ENCODE measurements at regions not wholly inside any gene's neighbourhood (a gene's known extent, or its start where the extent isn't known, plus 50 kb on each side); places are given as distances from the start of the nearest gene placed in this dataset.
"Not testable (repeated sequence)": the region's sequence is repeated elsewhere in the genome, so short reads cannot be mapped to it uniquely, and the experiment has no call there.

DNA sequence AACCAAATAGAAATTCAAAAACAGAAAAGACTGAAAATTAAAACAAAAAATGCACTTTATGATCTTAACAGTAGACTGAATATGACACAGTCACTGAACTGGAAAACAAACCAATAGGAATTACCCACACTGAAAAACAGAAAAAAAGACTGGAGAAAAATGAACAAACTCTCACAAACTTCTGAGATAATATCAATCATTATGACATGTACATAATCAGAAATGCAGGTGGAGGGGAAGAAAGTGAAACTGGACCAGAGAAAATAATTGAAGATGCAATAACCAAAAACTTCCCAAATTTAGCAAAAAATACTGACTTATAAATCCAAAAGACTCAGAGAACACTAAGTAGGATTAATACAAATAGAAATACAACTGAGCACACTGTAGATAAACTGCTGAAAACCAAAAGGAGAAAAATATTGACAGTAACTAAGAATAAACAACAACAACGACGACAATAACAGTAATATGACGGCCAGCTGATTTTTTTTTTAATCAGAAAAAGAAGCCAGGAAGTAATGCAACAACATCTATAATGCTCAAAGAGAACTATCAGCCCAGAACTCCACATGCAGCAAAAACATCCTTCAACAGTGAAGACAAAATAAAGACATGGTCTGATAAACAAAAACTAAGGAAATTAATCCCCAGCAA lies 108.1 kb downstream of the ZFAND4 start:
- H3K4me1 Mint-ChIP-seq, result peaks cover 26% of the 10 kb centered on the region
- no peaks in the 10 kb centered on the region for H3K27me3 Mint-ChIP-seq
- DNase-seq, result no peak
- H3K36me3 Mint-ChIP-seq, result peaks cover 5% of the 10 kb centered on the region
- H3K4me3 Mint-ChIP-seq, result no peak overlapping the region
- no peak overlapping the region for H3K27ac Mint-ChIP-seq
- H3K9me3 Mint-ChIP-seq, result peaks cover 2% of the 10 kb centered on the region

DNA sequence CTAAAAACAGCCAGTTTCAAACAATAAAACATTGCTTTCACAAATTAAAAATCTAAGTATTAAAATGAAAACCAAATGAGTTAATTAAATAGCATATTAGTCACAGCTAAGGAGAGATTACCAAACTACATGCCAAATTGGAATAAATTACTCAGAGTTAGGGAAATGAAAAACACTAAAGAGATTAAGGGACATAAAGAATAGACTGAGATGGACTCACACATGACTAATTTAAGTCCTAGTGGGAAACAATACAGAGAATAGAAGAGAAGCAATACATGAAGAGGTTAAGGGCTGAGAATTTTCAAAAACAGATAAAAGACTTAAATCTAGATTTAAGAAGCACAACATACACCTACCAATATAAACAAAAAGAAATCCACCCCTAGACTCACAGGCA lies 110.6 kb downstream of the ZFAND4 start:
- DNase-seq, result no peak
- H3K36me3 Mint-ChIP-seq, result peaks cover 10% of the 10 kb centered on the region
- no peak overlapping the region for H3K27ac Mint-ChIP-seq
- peaks cover 38% of the 10 kb centered on the region for H3K4me1 Mint-ChIP-seq
- no peaks in the 10 kb centered on the region for H3K27me3 Mint-ChIP-seq
- no peak overlapping the region for H3K4me3 Mint-ChIP-seq
- no peaks in the 10 kb centered on the region for H3K9me3 Mint-ChIP-seq

DNA sequence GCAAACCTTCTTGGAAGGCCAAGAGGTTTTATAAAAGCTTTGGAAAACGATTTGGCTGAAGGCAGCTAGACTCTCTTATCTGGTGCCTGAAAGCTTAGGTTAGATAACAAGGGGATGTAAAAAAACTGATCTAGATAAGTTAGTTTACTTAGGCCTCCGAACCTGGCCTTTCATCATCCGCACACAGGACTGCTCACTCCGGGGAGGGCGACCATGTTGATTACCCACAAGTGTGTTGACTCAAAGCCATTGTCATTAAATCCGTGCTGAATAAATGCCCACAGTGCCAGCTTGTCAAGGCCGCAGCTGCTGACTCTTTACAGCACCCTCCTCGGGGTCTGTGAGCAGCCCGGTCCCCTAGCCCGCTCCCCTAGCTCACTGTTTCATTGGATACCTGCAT lies 112.3 kb downstream of the ZFAND4 start:
- H3K4me1 Mint-ChIP-seq, result peaks cover 36% of the 10 kb centered on the region
- no peak for DNase-seq
- H3K27me3 Mint-ChIP-seq, result no peaks in the 10 kb centered on the region
- H3K9me3 Mint-ChIP-seq, result no peaks in the 10 kb centered on the region
- no peak overlapping the region for H3K27ac Mint-ChIP-seq
- H3K4me3 Mint-ChIP-seq, result no peak overlapping the region
- H3K36me3 Mint-ChIP-seq, result peaks cover 10% of the 10 kb centered on the region

DNA sequence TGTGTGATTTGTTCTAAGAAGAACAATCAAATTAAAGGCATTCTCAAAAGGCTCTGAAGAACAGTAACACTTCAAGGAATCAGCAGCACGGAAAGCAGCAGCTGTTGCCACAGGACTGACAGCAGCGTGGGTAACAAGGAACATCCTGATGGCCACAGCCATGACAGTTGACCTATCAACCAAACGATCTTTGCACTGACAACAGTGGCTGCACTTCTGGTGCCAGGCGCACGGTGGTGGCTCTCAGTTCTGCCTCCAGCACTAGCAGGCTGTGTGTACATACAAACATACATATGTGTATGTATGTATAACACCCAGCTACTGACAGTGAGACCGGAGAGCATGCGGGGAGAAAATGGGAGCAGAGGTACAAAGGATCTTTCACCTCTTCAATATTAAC lies 114.1 kb downstream of the ZFAND4 start:
- no peak overlapping the region for H3K4me3 Mint-ChIP-seq
- no peaks in the 10 kb centered on the region for H3K9me3 Mint-ChIP-seq
- H3K4me1 Mint-ChIP-seq, result peaks cover 32% of the 10 kb centered on the region
- peaks cover 10% of the 10 kb centered on the region for H3K36me3 Mint-ChIP-seq
- no peak overlapping the region for H3K27ac Mint-ChIP-seq
- no peak for DNase-seq
- H3K27me3 Mint-ChIP-seq, result no peaks in the 10 kb centered on the region

DNA sequence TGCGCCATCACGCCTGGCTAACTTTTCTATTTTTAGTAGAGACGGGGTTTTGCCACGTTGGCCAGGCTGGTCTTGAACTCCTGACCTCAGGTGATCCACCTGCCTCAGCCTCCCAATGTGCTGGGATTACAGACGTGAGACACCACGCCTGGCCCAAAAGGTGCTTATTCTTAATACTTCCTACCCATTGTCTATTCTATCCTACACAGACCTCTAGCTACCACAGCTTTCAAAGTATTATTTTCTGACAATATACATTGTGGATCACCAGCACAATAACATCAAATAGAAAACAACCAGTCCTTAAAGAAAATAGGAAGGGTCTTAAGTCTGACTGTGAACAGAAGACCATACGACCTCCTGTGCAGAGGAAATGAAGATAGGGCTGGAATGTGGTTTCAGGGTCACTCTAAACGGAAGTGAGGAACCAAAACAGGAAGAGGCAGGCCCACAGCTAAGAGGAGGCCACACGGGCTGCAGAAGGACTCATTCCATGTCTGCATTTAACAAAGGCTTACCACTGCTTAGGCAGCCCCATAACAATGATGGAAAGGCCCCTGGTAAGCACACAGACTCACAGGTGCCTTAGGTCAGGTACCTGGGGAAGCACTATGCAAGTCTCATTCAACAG lies 115.2 kb downstream of the ZFAND4 start:
- Mint-ChIP-seq H3K4me1 (peaks cover 32% of the 10 kb centered on the region), H3K36me3 (peaks cover 10% of the 10 kb centered on the region), H3K4me3 (peak overlapping the region; percentile 47), H3K27me3 (no peaks in the 10 kb centered on the region), H3K9me3 (no peaks in the 10 kb centered on the region), H3K27ac (peak overlapping the region; percentile 64)
- DNase-seq, result peak; percentile 10

DNA sequence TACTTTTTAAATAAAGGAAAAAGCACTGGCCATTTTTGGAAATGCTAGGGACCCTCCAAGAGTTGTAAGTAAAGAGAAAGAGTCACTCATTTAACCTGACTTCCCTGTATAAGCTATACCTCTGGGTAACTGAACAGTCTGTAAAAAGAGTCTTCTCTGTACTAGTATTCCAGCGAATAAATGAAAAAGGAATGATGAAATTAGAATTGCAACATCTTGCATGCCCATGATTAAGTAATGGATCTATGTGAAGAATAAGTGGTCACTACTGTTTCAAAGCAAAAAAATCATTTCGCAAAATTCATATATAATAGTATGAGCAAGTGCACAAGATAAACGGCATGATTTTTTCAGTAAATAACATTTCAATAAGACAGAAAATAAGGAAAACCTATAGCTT lies 116.8 kb downstream of the ZFAND4 start:
- Mint-ChIP-seq H3K4me1 (peaks cover 27% of the 10 kb centered on the region), H3K4me3 (no peak overlapping the region), H3K9me3 (no peaks in the 10 kb centered on the region), H3K27me3 (no peaks in the 10 kb centered on the region), H3K27ac (no peak overlapping the region), H3K36me3 (peaks cover 10% of the 10 kb centered on the region)
- no peak for DNase-seq

DNA sequence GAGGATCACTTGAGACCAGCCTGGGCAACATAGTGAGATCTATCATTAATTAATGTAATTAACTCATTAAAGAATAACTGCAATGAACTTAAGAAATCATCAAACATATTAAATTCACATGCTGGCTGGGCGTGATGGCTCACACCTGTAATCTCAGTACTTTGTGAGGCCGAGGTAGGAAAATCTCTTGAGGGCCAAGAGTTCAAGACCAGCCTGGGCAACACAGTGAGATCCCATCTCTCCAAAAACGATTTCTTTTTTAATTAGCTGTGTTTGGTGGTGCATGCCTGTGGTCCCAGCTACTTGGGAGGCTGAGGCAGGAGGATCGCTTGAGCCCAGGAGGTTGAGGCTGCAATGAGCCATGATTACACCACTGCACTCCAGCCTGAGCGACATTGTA lies 117.2 kb downstream of the ZFAND4 start:
- not testable (repeated sequence) for DNase-seq, H3K27ac Mint-ChIP-seq, H3K4me3 Mint-ChIP-seq, H3K27me3 Mint-ChIP-seq, H3K9me3 Mint-ChIP-seq
- H3K36me3 Mint-ChIP-seq, result peaks cover 10% of the 10 kb centered on the region
- peaks cover 25% of the 10 kb centered on the region for H3K4me1 Mint-ChIP-seq

DNA sequence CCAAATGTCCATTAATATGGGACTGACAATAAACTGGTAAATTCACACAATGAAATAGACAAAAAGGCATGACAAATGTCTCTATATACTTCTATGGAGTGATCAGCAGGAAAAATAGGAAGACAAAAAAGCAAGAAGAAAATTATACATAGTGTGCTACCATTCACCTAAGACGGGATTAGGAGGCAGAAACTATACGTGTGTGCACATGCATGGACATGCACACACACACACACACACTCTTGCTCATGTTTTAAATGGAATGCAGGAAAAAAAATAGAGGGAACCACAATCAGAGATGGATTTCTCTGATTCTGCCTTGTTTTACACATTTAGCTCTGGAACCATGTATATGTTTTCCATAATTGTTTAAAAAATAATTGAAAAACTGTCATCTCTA lies 119.0 kb downstream of the ZFAND4 start:
- H3K36me3 Mint-ChIP-seq, result peaks cover 9% of the 10 kb centered on the region
- H3K27ac Mint-ChIP-seq, result no peak overlapping the region
- H3K9me3 Mint-ChIP-seq, result no peaks in the 10 kb centered on the region
- no peak overlapping the region for H3K4me3 Mint-ChIP-seq
- H3K4me1 Mint-ChIP-seq, result peaks cover 20% of the 10 kb centered on the region
- no peak for DNase-seq
- H3K27me3 Mint-ChIP-seq, result no peaks in the 10 kb centered on the region

DNA sequence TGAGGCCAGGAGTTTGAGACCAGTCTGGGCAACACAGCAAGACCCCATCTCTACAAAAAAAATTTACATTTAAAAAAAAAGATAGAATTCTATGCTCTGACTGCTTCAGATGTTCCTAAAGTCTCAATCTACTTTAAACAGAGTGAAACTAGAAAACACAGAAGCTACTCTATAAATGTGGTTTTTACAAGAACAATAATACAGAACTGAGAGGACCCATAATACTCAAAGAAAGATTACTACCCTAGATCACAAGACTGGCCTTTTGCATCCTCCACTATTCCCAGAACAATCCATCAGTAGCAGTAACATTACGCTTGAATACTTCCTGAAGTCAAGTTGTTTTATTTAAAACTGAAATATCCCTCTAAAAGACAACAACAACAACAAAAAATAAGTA lies 119.4 kb downstream of the ZFAND4 start:
- Mint-ChIP-seq H3K4me3 (no peak overlapping the region), H3K36me3 (peaks cover 7% of the 10 kb centered on the region), H3K27me3 (no peaks in the 10 kb centered on the region), H3K9me3 (no peaks in the 10 kb centered on the region), H3K27ac (no peak overlapping the region), H3K4me1 (peaks cover 18% of the 10 kb centered on the region)
- DNase-seq, result no peak

DNA sequence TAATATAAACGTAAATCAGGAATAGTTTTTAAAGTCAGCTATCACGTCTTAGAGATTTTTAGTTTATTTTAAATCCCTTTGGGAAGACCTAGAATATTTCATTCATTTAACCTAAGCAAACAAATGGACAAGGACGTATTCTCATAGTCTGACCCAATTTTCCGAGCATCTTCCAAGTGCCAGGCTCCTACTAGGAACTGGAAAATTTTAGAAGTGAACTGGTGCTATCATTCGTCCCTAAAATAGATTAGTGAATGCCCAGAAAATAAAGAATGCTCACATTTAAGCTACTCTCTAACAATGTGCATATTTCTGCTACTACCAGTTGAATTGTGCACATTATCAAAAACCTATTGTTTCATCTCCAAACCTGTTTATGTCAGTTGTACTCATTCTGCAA lies 120.1 kb downstream of the ZFAND4 start:
- Mint-ChIP-seq H3K27ac (no peak overlapping the region), H3K27me3 (no peaks in the 10 kb centered on the region)

DNA sequence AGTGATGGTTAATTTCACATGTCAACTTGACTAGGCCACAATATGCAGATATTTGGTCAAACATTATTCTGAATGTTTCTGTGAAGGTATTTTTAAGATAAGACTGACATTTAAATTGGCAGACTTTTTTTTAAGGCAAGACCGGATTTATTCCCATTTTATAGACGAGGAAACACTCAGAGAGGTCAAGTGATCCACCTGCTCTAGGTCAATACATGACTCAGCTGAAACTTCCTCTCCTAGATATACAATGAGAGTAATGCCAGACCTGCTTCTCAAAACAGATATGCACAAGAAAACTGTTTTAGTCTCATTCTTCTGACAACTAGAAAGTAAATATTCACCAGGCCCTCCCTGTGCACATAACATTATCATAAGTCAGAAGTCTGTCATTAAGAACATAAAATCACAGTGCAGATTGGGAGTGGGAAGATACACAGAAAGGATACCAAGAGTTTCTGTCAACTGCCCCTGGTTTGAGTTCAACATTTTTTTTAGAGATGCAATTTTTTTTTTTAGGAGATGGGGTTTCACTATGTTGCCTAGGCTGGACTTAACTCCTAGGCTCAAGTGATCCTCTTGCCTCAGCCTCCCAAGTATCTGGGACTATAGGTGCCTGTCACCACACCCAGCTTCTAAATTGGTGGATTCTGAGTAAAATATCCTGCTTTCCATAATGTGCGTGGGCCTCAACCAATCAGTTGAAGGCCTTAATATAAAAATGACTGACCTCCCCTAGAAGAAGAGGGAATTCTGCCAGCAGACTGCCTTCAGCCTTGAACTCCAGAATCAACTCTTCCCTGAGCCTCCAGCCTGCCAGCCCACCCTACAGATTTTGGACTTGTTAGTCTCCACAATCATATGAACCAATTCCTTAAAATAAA lies 121.4 kb downstream of the ZFAND4 start:
- peaks cover 5% of the 10 kb centered on the region for H3K36me3 Mint-ChIP-seq
- H3K9me3 Mint-ChIP-seq, result no peaks in the 10 kb centered on the region
- H3K27ac Mint-ChIP-seq, result no peak overlapping the region
- peaks cover 13% of the 10 kb centered on the region for H3K4me1 Mint-ChIP-seq
- no peak overlapping the region for H3K4me3 Mint-ChIP-seq
- no peak for DNase-seq
- no peaks in the 10 kb centered on the region for H3K27me3 Mint-ChIP-seq

More for the DNA sequence above, 120.1 kb downstream of the ZFAND4 start:
- peaks cover 18% of the 10 kb centered on the region for H3K4me1 Mint-ChIP-seq
- DNase-seq, result no peak
- peaks cover 5% of the 10 kb centered on the region for H3K36me3 Mint-ChIP-seq
- H3K9me3 Mint-ChIP-seq, result no peaks in the 10 kb centered on the region
- H3K4me3 Mint-ChIP-seq, result no peak overlapping the region

DNA sequence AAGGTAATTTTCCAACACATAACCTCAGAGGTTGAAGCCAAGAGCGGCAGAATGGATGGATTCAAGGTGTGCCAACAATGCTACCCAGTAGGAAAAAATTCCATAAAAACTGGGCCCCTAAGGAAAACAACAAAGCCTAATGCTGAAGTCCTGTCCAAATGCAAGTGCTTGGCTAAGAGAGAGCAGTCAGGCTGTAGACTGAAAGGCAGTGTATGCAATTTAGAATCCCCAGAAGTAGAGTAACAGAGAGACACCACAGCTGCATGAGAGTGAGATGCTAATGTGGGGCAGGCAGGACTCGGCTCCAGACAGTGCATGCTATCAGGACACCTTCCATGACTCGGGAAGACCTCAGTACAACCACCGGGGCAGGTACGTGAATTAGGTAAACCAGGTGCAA lies 124.5 kb downstream of the ZFAND4 start:
- Mint-ChIP-seq H3K4me1 (peaks cover 7% of the 10 kb centered on the region), H3K27me3 (no peaks in the 10 kb centered on the region), H3K4me3 (no peak overlapping the region), H3K9me3 (no peaks in the 10 kb centered on the region), H3K36me3 (peaks cover 5% of the 10 kb centered on the region), H3K27ac (no peak overlapping the region)
- DNase-seq, result no peak

DNA sequence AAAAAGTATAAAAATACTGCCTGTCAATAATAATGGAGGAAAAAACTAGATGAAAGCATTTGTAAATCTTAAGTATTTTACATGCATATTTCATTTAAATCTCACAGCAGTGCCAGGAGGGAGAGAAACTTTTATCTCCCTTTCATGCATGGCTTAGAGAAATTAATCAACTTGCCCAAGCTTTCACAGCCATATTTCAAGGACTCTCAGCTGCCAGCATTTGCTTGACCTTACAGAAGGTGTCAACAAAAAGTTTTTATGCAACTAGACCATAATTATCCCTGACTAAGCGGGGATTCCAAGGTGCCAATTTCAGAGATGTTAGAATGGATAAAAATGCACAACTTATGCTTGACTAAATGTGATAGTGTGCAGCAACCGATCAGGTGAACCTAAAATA lies 125.4 kb downstream of the ZFAND4 start:
- no peak for DNase-seq
- no peaks in the 10 kb centered on the region for H3K27me3 Mint-ChIP-seq
- no peak overlapping the region for H3K27ac Mint-ChIP-seq
- no peaks in the 10 kb centered on the region for H3K9me3 Mint-ChIP-seq
- H3K36me3 Mint-ChIP-seq, result peaks cover 5% of the 10 kb centered on the region
- peaks cover 10% of the 10 kb centered on the region for H3K4me1 Mint-ChIP-seq
- no peak overlapping the region for H3K4me3 Mint-ChIP-seq

DNA sequence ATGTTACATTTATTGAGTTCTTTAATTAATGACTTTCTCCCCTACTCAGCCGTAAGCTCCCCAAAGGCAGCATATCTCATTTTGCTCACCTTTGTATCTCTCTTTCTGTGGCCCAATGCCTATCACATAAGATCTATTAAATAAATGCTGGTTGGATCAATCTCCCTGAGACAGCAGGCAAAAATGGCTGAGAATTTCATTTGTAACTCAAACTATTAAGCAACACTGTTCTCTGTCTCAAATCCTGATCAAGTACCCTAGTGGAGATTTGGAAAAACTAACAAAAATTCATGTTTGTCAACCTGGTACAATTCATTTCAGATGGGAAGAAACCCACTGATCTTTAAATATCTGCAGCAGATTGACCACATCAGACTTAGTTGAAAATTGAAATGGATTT lies 127.4 kb downstream of the ZFAND4 start:
- no peaks in the 10 kb centered on the region for H3K9me3 Mint-ChIP-seq
- no peak overlapping the region for H3K27ac Mint-ChIP-seq
- peaks cover 10% of the 10 kb centered on the region for H3K4me1 Mint-ChIP-seq
- no peak overlapping the region for H3K4me3 Mint-ChIP-seq
- H3K36me3 Mint-ChIP-seq, result peaks cover 8% of the 10 kb centered on the region
- no peaks in the 10 kb centered on the region for H3K27me3 Mint-ChIP-seq
- no peak for DNase-seq

DNA sequence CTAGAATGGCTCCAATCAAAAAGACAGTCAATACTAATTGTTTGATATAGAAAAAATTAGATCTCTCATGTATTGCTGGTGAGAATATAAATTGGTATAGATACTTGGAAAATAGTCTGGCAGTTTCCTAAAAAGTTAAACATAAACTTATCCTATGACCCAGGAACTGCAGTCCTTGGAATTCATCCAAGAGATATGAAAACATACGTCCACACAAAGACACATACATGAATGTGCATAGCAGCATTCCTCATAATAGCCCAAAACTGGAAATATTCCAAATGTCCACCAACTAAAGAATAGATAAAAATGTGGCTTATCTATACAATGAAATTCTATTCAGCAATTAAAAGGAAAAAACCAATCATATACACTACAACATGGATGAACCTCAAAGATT lies 128.4 kb downstream of the ZFAND4 start:
- no peak overlapping the region for H3K27ac Mint-ChIP-seq
- no peak for DNase-seq
- H3K4me1 Mint-ChIP-seq, result peaks cover 13% of the 10 kb centered on the region
- H3K9me3 Mint-ChIP-seq, result no peaks in the 10 kb centered on the region
- no peaks in the 10 kb centered on the region for H3K27me3 Mint-ChIP-seq
- H3K4me3 Mint-ChIP-seq, result no peak overlapping the region
- peaks cover 6% of the 10 kb centered on the region for H3K36me3 Mint-ChIP-seq

Measured in activated naive CD8-positive, alpha-beta T cell treated with anti-CD3 and anti-CD28 coated beads for 36 hours (primary cell).